OCI-LY1 (cell line): ENCODE measurements at regions not wholly inside any gene's neighbourhood (a gene's known extent, or its start where the extent isn't known, plus 50 kb on each side); places are given as distances from the start of the nearest gene placed in this dataset.

Source experiments
- H2AFZ ChIP-seq: fragments of 200-600 bp; sonication (generic), shearing (Covaris generic); 2 replicates; pipeline ENCODE4 v1.6.0; 2014; ENCODE audit warnings: antibody characterized with exemption, mild to moderate bottlenecking, low read length
- H3F3A ChIP-seq: fragments of 200-600 bp; sonication (generic), shearing (Covaris generic); 2 replicates; pipeline ENCODE4 v1.6.0; 2014; ENCODE audit warnings: mild to moderate bottlenecking, antibody characterized with exemption, low read length, moderate library complexity; ENCODE audit not compliant: insufficient read depth
- H3K27ac ChIP-seq: fragments of 200-600 bp; sonication (generic); 2 replicates; pipeline ENCODE4 v1.5.1; 2014; ENCODE audit warnings: low read length, mixed run types, mild to moderate bottlenecking, low read depth; ENCODE audit not compliant: poor library complexity, severe bottlenecking
- H3K27me3 ChIP-seq: fragments of 200-600 bp; sonication (generic); 2 replicates; pipeline ENCODE4 v1.6.0; 2014; ENCODE audit warnings: antibody characterized with exemption, mild to moderate bottlenecking, low read length, moderate library complexity; ENCODE audit not compliant: insufficient read depth
- H3K36me3 ChIP-seq: fragments of 200-600 bp; sonication (generic); 2 replicates; pipeline ENCODE4 v1.6.1; 2014; ENCODE audit warnings: mild to moderate bottlenecking, antibody characterized with exemption, low read length, moderate library complexity, mixed read lengths; ENCODE audit not compliant: insufficient read depth
- H3K4me1 ChIP-seq: fragments of 200-600 bp; sonication (generic); 2 replicates; pipeline ENCODE4 v1.5.1; 2014; ENCODE audit warnings: mild to moderate bottlenecking, low read length, moderate library complexity; ENCODE audit not compliant: insufficient read depth, severe bottlenecking
- H3K4me2 ChIP-seq: fragments of 200-600 bp; sonication (generic), shearing (Covaris generic); 2 replicates; pipeline ENCODE4 v1.6.1; 2014; ENCODE audit warnings: low read length
- H3K4me3 ChIP-seq: fragments of 200-600 bp; sonication (generic); 2 replicates; pipeline ENCODE4 v1.5.1; 2014; ENCODE audit warnings: low read length, low read depth, mild to moderate bottlenecking, mixed read lengths; ENCODE audit not compliant: poor library complexity, severe bottlenecking
- H3K79me2 ChIP-seq: fragments of 200-600 bp; shearing (Covaris generic); 2 replicates; pipeline ENCODE4 v1.6.1; 2016; ENCODE audit warnings: mixed run types, low read length, mixed read lengths; ENCODE audit not compliant: insufficient read depth
- H3K9ac ChIP-seq: fragments of 200-600 bp; sonication (generic), shearing (Covaris generic); 2 replicates; pipeline ENCODE4 v1.6.1; 2014; ENCODE audit warnings: mild to moderate bottlenecking, low read length, mixed read lengths
- H3K9me2 ChIP-seq: fragments of 200-600 bp; sonication (generic), shearing (Covaris generic); 2 replicates; pipeline ENCODE4 v1.6.1; 2014; ENCODE audit warnings: low read depth, mild to moderate bottlenecking, low read length, mixed read lengths
- H3K9me3 ChIP-seq: fragments of 200-600 bp; shearing (Covaris generic); 2 replicates; pipeline ENCODE4 v1.6.1; 2014; ENCODE audit warnings: low read length, mixed read lengths
- H4K20me1 ChIP-seq: fragments of 200-600 bp; sonication (generic), shearing (Covaris generic); 2 replicates; pipeline ENCODE4 v1.6.0; 2016; ENCODE audit warnings: mild to moderate bottlenecking, low read length; ENCODE audit not compliant: insufficient read depth
- EZH2 ChIP-seq: fragments of 200-600 bp; sonication (generic), shearing (Covaris generic); IDR thresholded peaks from 2 replicates; pipeline ENCODE4 v1.8.0; 2017; ENCODE audit warnings: borderline replicate concordance, mixed run types, mild to moderate bottlenecking, antibody characterized with exemption, low read length, moderate library complexity, mixed read lengths
- TF ChIP-seq, protein P1 (sequence below): fragments of 200-600 bp; sonication (generic), shearing (Covaris generic); IDR thresholded peaks from 2 replicates; pipeline ENCODE4 v1.5.1; 2017; ENCODE audit warnings: mild to moderate bottlenecking, antibody characterized with exemption, low read length, moderate library complexity, mixed read lengths

DNA sequence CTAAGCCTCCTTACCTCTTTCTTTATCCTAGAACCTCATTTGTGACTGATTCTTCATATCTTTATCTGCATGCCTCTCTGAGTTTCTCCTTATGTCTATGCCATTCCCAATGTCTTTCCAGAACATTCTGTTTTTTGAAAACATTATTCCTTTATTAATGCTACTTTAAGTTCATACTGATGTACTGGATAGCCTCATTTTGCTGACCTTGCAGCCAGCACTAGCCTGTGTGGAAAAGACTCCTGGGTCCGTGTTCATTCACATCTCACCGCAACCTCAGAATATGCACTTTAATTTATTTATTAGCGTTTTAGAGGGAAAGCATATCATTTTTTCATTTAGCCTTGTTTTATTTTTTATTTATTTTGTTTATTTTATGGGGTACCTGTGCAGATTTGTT is 208.1 kb upstream of the NPVF start:
- Histone ChIP-seq H3K4me2 (no peak overlapping the region), H3K4me1 (no peaks in the 10 kb centered on the region), H2AFZ (no peak overlapping the region), H3K9me3 (peaks cover 6% of the 10 kb centered on the region; the same call in 1 of the 2 replicates), H4K20me1 (no peaks in the 10 kb centered on the region), H3K27ac (no peak overlapping the region), H3K9me2 (no peaks in the 10 kb centered on the region), H3K79me2 (no peaks in the 10 kb centered on the region), H3K36me3 (no peaks in the 10 kb centered on the region), H3K27me3 (no peaks in the 10 kb centered on the region), H3K4me3 (no peak overlapping the region), H3F3A (no peaks in the 10 kb centered on the region), H3K9ac (no peak overlapping the region)
- TF ChIP-seq EZH2: no peak
- TF ChIP-seq, protein P1, sequence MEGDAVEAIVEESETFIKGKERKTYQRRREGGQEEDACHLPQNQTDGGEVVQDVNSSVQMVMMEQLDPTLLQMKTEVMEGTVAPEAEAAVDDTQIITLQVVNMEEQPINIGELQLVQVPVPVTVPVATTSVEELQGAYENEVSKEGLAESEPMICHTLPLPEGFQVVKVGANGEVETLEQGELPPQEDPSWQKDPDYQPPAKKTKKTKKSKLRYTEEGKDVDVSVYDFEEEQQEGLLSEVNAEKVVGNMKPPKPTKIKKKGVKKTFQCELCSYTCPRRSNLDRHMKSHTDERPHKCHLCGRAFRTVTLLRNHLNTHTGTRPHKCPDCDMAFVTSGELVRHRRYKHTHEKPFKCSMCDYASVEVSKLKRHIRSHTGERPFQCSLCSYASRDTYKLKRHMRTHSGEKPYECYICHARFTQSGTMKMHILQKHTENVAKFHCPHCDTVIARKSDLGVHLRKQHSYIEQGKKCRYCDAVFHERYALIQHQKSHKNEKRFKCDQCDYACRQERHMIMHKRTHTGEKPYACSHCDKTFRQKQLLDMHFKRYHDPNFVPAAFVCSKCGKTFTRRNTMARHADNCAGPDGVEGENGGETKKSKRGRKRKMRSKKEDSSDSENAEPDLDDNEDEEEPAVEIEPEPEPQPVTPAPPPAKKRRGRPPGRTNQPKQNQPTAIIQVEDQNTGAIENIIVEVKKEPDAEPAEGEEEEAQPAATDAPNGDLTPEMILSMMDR: no peak

DNA sequence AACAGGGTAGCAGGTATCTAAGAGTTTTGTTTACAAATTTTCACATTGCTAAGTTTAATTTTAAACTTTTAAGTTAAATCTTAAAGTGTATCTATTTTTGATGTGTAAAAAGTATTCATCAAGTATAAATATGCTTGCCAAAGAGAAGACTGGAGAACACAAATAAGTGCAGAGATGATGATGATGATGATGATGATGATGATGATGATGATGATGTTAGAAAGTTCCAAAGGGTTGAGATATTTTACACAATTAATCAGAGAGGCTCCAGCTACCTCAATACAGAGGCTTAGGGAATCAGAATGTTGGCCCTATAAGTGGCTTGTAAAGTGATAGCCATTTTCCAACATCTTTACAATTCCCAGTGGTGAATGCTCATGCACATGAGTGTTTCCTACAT is 209.0 kb upstream of the NPVF start:
- H3F3A ChIP-seq: no peaks in the 10 kb centered on the region
- no peaks in the 10 kb centered on the region for H4K20me1 ChIP-seq
- no peaks in the 10 kb centered on the region for H3K36me3 ChIP-seq
- H3K27ac ChIP-seq: no peak overlapping the region
- no peaks in the 10 kb centered on the region for H3K9me2 ChIP-seq
- no peak overlapping the region for H3K4me2 ChIP-seq
- no peak overlapping the region for H3K9ac ChIP-seq
- no peak overlapping the region for H3K4me3 ChIP-seq
- no peak for TF ChIP-seq EZH2
- TF ChIP-seq, protein P1: no peak
- H2AFZ ChIP-seq: no peak overlapping the region
- H3K9me3 ChIP-seq: peaks cover 6% of the 10 kb centered on the region; the same call in 1 of the 2 replicates
- H3K4me1 ChIP-seq: no peaks in the 10 kb centered on the region
- no peaks in the 10 kb centered on the region for H3K27me3 ChIP-seq
- no peaks in the 10 kb centered on the region for H3K79me2 ChIP-seq

DNA sequence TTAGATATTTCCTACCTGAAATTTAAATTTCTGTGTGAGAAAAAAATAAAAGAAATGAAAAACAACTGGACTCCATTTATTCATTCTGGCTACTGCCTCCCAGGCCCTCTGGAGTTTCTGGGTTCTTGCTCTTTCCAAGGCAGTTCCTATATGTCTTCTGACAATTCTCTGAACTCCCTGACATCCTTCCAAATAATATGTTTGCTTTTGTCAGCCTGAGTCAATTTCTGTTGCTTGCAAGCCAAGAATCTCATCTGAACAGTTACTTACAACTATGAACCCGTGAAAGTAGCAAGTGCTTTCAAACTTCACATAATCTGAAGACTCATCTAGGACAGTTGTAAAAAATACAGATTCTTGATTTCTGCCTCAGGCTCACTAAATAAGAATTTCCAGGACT is 216.7 kb upstream of the NPVF start:
- H3K9me2 ChIP-seq: peaks cover 7% of the 10 kb centered on the region; the same call in 1 of the 2 replicates
- no peaks in the 10 kb centered on the region for H3F3A ChIP-seq
- H3K4me3 ChIP-seq: no peak overlapping the region
- TF ChIP-seq EZH2: no peak
- TF ChIP-seq, protein P1: no peak
- no peaks in the 10 kb centered on the region for H3K4me1 ChIP-seq
- peaks cover 6% of the 10 kb centered on the region; the same call in 1 of the 2 replicates for H3K9me3 ChIP-seq
- H3K27me3 ChIP-seq: no peaks in the 10 kb centered on the region
- no peak overlapping the region for H3K4me2 ChIP-seq
- H2AFZ ChIP-seq: no peak overlapping the region
- no peak overlapping the region for H3K9ac ChIP-seq
- H3K36me3 ChIP-seq: no peaks in the 10 kb centered on the region
- H3K79me2 ChIP-seq: no peaks in the 10 kb centered on the region
- no peaks in the 10 kb centered on the region for H4K20me1 ChIP-seq
- no peak overlapping the region for H3K27ac ChIP-seq
